GM04504 (cell line): ENCODE measurements at regions not wholly inside any gene's neighbourhood (a gene's known extent, or its start where the extent isn't known, plus 50 kb on each side); places are given as distances from the start of the nearest gene placed in this dataset.
A peak's percentile ranks its signal among the peaks of the same experiment; 100 is the strongest.
"Not testable (repeated sequence)": the region's sequence is repeated elsewhere in the genome, so short reads cannot be mapped to it uniquely, and the experiment has no call there.

Experiments used
- DNase-seq: peaks from one replicate; pipeline ENCODE4 v3.0.0-alpha.2; 2012; ENCODE audit warnings: low read depth

- peak; percentile 8 for DNase-seq
Measured at GRCh38 chr11:3583476-3583875, 58.3 kb downstream of the ART5 start.

- DNase-seq = not testable (repeated sequence)
Measured at GRCh38 chr11:3581389-3581725, 60.4 kb downstream of the ART5 start.

GRCh38 chr11:3580487-3581388 is 61.1 kb downstream of the ART5 start:
- peak; percentile 2 for DNase-seq

GRCh38 chr11:3579600-3580459 is 62.0 kb downstream of the ART5 start:
- DNase-seq = not testable (repeated sequence)

GRCh38 chr11:3576066-3576604 is 65.7 kb downstream of the ART5 start:
- not testable (repeated sequence) for DNase-seq

GRCh38 chr11:3572976-3573647 is 68.7 kb downstream of the ART5 start:
- not testable (repeated sequence) for DNase-seq

GRCh38 chr11:3571752-3572151 is 70.0 kb downstream of the ART5 start:
- DNase-seq = not testable (repeated sequence)

GRCh38 chr11:3565838-3566237 is 76.0 kb downstream of the ART5 start:
- DNase-seq = not testable (repeated sequence)

- not testable (repeated sequence) for DNase-seq
Measured at GRCh38 chr11:3564383-3564782, 77.4 kb downstream of the ART5 start.

- DNase-seq = not testable (repeated sequence)
Measured at GRCh38 chr11:3554621-3555020, 87.2 kb downstream of the ART5 start.

- not testable (repeated sequence) for DNase-seq
Measured at GRCh38 chr11:3544990-3545389, 96.8 kb downstream of the ART5 start.

GRCh38 chr11:3538220-3538619 is 103.6 kb downstream of the ART5 start:
- DNase-seq = not testable (repeated sequence)

- not testable (repeated sequence) for DNase-seq
Measured at GRCh38 chr11:3537254-3537653, 104.5 kb downstream of the ART5 start.

- not testable (repeated sequence) for DNase-seq
Measured at GRCh38 chr11:3532958-3533357, 108.8 kb downstream of the ART5 start.

GRCh38 chr11:3531280-3531679 is 110.5 kb downstream of the ART5 start:
- not testable (repeated sequence) for DNase-seq

- DNase-seq = not testable (repeated sequence)
Measured at GRCh38 chr11:3523567-3523966, 118.2 kb downstream of the ART5 start.

- not testable (repeated sequence) for DNase-seq
Measured at GRCh38 chr11:3520905-3521304, 120.9 kb downstream of the ART5 start.

GRCh38 chr11:3519841-3520240 is 122.0 kb downstream of the ART5 start:
- not testable (repeated sequence) for DNase-seq

GRCh38 chr11:3516934-3517567 is 124.7 kb downstream of the ART5 start:
- DNase-seq = not testable (repeated sequence)

GRCh38 chr11:3516345-3516933 is 125.4 kb downstream of the ART5 start:
- not testable (repeated sequence) for DNase-seq
